ENCODE measurements at regions not wholly inside any gene's neighbourhood (a gene's known extent, or its start where the extent isn't known, plus 50 kb on each side); places are given as distances from the start of the nearest gene placed in this dataset.

DNA sequence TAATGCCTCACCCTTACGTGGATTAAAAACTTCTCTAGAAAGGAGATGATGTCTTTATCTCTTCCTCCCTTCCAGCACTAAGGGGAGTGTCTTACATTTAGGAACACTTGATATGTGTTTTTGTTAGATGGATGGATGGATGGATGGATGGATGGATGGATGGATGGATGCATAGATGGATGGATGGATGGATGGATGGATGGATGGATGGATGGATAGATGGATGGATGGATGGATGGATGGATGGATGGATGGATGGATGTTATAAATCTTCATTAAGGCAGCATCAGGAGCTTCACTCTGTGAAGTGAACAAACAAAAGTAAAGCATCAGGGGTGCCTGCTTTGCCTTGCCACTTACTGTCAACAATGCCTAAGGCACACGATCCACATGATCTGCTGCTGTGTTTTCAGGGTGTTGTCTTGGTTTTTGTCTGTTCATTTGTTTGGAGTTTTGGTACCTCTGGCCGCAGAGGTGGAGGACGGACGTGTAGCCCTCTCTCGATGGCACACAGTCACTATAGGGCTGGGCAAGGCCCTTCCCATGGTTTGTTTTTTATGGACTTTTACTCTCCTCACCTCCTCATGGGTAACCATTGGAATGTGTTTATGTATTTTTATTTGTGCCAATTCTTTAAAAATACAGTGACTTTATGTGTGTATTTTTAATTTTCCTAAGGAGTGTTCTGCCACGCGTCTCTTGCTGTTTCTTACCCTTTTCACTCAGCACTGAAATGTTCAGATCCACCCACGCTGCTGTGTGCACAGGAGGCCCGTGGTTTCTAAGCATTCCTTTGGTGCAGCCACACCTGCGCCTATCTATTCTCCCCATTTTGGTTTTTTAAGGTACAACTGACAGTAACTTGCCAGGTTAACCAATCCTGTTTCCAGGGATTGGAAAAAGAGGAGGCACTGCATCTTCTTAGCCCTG lies 91.8 kb upstream of the ENPP6 start:
- peak; percentile 69 for DNase-seq

DNA sequence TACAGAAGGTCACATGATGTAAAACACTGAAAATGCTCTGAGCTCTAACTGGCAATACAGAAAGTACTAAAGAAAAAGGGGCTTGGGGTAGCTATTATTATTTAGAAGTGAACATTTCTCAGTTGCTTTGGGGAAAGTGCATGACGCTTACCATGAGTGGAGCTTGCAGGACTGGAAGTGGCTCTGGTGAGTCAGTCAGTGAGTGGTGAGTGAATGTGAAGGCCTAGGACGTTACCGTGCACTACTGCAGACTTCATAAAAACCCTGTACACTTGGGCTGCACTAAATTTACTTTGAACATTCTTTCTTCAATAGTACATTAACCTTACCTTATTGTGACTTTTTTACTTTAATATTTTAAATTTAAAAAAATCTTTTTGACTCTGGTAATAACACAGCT lies 89.3 kb upstream of the ENPP6 start:
- no peak for DNase-seq

DNA sequence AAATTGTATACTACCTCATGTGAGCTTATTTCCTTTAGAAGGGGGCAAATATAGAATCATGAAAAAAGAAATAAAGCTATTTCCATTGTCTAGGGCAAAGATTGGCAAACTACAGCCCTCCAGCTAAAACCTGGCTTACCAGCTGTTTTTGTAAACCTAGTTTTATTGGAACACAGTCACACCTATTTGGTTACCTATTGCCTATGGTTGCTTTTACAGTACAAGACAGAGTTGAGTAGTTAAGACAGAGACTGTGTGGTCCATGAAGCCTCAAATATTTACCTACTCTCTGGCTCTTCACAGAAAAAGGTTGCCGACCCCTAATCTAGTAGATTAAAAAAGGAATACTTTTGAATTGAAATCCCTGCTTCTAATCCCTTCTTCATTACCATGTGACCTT lies 88.8 kb upstream of the ENPP6 start:
- no peak for DNase-seq

DNA sequence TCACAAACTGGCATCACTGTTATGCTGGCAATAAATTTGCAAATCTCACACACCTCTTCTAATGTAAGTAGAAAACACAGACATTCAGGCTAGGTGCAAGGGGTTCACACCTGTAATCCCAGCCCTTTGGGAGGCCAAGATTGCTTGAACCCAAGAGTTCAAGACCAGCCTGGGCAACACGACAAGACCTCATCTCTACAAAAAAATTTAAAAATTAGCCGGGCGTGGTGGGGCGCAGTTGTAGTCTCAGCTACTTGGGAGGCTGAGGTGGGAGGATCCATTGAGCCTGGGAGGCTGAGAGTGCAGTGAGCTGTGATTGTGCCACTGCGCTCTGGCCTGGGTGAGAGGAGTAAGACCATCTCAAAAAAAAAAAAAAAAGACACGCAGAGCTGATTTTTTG lies 83.1 kb upstream of the ENPP6 start:
- DNase-seq = no peak

GRCh38 chr4:184298254-184298653 lies 80.6 kb upstream of the ENPP6 start:
- DNase-seq = no peak

DNA sequence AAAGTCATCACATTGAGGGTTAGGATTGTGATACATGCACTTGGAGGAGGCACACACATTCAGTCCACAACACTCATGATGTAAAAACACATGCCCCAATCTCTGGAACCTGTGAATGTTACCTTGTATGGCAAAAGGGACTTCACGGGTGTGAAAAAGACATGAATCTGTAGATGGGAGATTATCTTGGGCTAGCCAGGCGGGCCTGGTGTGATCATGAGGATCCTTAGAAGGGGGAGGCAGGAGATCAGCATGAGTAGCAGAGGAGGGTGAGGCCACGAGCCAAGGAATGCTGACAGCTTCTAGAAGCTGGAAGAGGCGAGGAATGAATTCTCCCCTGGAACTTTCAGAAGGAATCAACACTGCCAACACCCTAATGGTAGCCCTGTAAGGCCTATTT lies 77.5 kb upstream of the ENPP6 start:
- DNase-seq = no peak

DNA sequence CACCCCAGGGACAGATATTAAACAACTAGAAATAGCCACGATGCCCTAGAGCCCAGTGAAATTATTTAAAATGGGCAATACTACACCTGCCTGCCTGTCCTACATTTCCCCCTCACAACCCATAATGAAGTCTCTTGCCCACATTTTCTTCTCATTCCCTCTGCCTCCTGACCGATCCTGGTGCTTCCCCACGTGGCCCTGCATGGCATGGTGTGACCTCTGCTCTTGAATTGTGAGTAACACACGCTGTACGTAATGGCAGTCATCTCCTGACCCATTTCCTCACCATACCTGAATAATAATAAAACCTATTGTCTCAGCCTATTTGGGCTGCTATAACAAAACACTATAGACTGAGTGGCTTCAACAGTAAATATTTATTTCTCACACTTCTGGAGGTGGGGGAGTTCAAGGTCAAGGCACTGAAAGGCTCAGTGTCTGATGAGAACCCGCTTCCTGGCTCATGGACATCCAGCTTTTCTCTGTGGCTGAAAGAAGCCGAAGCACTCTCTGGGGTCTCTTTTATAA lies 77.0 kb upstream of the ENPP6 start:
- no peak for DNase-seq

GRCh38 chr4:184293552-184293951 lies 75.9 kb upstream of the ENPP6 start:
- no peak for DNase-seq

GRCh38 chr4:184292877-184293276 lies 75.2 kb upstream of the ENPP6 start:
- no peak for DNase-seq

- no peak for DNase-seq
Measured at GRCh38 chr4:184292465-184292867, 74.8 kb upstream of the ENPP6 start.

- DNase-seq = no peak
Measured at GRCh38 chr4:184289179-184289535, 71.5 kb upstream of the ENPP6 start.

DNA sequence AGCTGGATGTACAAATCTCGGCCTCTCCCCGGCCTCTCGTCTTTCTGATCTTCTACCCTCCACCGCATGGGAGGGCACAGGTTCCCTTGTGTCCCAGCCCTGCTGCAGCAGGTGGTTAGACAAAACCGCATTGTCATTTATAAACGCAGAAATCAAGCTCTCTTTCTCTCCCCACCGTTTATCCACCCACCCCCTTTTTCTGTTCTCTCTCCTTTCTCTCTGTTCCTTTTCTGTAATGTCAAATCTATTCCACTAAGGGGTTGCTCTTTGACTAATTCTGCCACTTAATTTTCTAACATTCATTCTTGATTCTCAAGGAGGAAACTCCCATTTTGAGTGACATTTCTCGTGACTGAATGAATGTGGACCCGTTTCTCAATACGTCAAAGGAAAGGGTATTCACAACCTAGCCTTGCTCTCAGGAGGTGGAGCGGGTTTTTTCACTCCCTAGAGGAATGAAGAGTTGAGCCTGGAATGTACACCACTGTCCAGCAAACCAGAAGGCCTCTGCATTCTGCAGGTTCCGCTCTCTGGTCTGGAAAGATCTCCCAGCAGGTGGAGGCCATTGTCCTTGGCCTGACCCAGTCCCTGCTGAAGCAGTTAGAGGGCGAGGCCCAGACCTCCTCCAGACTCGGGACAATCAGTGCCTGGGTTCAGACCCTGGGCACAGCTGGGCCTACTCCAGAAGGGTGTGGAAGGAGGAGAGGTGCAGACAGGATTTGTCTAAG lies 70.9 kb upstream of the ENPP6 start:
- peak; percentile 72 for DNase-seq

DNA sequence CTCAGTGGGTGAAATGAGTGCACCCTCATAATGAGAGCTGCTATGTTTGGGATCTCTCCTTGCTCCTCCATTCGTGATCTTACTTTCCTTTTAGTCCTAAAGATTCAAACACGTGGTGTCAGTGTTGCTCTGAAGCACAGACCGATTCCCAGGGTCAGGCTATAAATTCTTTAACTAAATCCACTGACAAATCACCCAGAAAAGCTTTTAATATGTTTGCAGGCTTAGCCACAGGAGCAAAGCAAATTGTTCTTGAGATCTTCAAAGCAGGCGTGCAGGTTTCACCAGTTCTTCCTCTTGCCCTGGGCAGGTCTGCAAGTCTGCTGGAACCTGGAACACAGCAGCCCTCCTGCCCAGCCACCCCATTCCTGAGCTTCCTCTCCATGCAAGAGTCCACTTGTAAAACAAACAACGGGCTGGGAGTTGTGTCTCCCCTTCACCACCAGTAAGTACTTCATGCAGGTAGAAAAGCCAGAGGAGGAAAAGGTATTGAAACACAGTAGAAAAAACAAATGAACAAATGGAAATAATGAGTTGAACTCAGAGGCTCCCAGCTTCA lies 70.1 kb upstream of the ENPP6 start:
- no peak for DNase-seq

GRCh38 chr4:184286358-184286757 lies 68.7 kb upstream of the ENPP6 start:
- no peak for DNase-seq

- DNase-seq = no peak
Measured at GRCh38 chr4:184284742-184285141, 67.1 kb upstream of the ENPP6 start.

DNA sequence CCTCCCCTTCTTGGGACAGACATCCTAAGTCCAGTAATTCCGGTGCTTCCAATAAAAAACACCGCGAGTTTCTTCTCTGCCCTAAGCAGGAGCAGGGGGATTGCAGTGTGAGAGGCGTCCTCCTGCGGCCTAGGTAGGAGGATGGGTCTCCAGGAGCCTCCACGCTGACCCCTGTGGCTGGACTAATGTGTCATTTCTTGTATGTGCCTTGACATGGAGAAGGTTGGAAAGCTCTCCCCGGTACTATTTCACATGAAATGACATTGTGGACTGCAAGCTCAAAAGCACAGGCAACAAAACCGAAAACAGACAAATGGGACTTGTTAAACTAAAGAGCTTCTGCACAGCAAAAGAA lies 66.6 kb upstream of the ENPP6 start:
- DNase-seq = no peak

DNA sequence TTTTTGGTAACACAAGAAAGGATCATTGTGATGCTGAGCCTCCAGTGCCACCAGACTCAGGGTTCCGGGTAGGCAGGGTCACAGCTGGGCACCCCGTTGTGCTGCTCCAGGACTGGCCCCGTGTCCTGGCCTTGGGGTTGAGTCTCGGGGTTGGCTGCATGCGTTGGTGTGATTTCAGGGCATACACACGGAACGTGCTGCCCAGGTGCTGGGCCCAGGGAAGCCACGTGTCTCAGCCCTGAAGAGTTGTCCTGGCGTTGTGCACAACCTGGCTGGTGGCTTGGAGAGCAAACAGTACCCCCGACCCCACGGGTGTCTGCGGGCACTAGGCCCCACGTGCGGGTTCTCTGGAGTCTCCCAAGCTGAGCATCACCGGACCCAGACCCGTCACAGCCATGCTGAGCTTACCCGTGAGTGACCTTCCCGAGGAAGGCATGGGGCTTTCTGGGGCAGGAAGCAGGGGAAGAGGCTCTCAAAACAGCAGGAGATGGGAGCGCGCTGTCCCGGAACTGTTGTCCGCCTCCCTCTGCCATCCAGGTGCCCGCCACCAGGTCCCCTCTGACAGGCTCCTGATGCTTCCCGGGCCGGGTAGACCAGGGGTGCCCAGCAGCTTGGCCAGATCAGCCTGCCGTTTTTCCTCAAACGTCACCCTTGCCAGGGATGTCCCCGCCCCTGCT lies 66.1 kb upstream of the ENPP6 start:
- DNase-seq = no peak

DNA sequence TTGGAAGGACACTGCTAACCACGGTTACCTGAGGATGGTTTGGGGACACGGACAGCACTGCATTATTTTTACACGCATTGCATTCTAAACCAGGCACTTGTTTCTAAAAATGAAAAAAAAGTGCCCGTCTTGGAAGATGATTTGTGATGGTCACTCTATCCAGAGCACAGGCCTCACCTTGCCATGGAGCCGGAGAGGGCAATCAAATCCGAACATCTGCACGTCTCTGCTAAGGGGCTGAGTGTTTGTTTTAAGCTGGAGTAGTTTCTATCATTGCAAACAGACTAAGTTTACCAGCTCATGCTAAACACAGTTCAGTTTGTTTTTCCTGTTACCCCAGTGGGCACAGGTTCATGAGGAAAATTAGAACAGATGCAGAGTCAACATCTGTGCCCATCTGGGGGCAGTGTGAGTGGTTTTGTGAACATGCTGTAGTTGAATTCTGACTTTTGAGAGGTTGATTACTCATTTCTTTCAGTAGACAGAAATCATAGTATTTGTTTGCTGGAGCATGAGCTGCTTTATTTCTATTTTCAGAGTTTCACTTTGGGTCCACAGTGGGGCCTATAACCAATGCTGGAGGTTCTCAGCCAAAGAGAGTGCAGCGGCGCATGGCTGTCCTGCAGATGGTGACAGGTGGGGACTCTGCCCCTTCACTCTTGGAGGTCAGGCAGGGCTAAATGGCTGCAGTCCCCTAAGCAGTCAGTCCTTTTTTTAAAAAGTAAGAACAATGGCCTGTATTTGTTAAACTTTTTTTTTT lies 65.4 kb upstream of the ENPP6 start:
- peak; percentile 58 for DNase-seq

DNA sequence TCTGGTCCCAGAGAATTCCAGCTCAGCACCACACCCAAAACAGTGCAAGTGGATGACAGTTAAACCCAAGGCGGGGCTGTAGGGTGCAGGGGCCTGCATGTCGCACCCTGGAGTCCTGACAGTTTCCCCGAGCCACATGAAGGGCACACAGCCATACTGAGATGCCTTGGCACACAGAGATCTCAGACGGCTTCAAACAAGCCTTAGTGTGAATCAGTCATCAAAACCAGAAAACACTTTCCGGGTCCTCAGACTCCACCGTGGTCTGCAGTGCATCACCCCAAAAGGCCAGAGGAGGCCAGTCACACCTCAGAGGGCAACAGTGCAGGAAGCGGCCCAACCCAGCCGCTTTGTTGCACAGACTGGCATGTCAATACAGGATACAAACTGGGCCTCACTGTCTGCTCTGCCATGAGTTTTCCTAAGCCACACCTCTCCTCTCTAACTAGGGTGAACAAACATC lies 64.6 kb upstream of the ENPP6 start:
- peak; percentile 69 for DNase-seq

DNA sequence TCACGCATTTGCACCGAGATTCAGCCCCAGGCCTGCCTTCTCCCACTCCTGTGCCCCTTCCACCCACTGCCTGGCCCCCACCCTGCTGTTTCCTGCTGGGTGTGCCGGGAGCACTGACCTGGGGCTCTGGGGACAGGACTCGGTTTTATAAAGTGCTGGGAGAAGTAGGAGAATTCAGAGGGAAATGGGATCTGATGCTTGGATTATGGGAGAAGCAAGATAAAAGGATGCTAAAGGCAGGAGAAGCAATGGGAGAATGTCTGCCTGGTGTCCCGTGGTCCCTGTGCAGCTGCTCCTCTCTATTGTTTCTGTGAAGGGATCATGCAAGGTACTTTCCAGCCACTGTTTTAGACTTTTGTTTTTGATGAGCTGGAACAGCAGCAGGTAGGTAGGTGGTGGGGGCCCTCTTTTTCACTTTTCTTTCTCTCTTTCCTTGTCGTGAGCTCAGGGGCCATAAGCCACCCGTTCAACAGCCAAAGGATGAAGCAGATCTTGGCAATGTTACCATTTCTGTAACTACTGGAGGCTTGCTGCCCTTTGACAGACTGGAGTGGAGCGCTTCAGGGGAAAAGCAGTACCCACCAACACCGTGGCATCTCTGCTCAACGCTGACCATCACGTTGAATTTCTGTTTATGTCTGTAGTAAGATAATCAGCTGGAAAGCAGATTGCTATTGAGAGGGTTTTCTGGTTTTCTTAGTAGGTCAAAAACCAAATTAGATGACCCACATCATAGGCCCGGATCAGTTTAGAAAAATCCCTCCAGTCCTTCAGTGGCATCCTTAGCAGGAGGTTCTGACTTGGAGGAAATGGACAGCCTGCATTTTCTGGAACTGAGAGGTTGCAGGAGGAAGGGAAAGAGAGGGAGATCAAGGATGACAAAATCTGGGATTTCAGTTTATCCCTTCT lies 63.8 kb upstream of the ENPP6 start:
- DNase-seq = peak; percentile 48

DNA sequence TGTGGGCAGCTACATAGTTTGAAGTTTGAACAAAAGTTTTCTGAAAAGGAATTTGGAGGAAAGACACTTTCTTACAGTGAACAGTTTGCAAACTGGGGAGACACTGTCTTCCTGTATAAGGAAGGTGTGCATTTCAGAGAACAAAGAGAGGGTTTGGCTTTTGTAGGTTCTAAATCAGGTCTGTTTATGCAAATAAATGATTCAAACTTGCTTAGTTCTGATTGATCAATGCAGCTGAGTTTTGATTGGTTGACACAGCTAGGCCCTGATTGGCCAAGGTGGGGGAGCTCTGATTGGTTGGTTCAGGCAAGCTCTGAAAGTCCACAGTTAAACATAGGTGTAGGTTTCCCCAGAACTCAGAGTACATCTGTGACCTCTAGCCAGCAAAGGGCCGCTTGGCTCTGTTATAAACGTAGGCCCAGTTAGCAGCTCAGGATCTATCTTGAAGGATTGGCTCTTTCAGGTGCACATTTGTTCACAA lies 63.0 kb upstream of the ENPP6 start:
- DNase-seq = peak; percentile 35
